ENCODE measurements at regions not wholly inside any gene's neighbourhood (a gene's known extent, or its start where the extent isn't known, plus 50 kb on each side); places are given as distances from the start of the nearest gene placed in this dataset.

GRCh38 chr7:13037216-13037615 is 349.8 kb downstream of the ARL4A start:
- no peak for DNase-seq (ENCODE audit: low read depth, low spot score)
- no peak overlapping the region for H3K4me2 ChIP-seq (ENCODE audit: control insufficient read depth, insufficient read depth)
- H3K4me3 ChIP-seq = no peak overlapping the region
- WGBS (ENCODE audit: insufficient coverage, insufficient replicate concordance, low lambda C conversion rate, missing lambda C conversion rate) = 0% methylated on average over 1 of the region's 1 CpG
- SMC1A ChIA-PET (ENCODE audit: uncharacterized antibody, unreplicated experiment) = no interaction called here
- H2AFZ ChIP-seq (ENCODE audit: control insufficient read depth, low read depth, low read length) = no peak overlapping the region
- H3K4me1 ChIP-seq (ENCODE audit: control insufficient read depth, insufficient read depth, low read length) = no peaks in the 10 kb centered on the region
- no peaks in the 10 kb centered on the region for H3K27me3 ChIP-seq (replicated peaks in 1 of 2; ENCODE audit: control insufficient read depth in 2 of 2, insufficient read depth in 2 of 2, low read length in 1 of 2)
- POLR2A ChIA-PET = no interaction called here
- no peaks in the 10 kb centered on the region for H4K20me1 ChIP-seq (ENCODE audit: control insufficient read depth, insufficient read depth)
- RAD21 ChIA-PET (ENCODE audit: unreplicated experiment) = no interaction called here
- H3K9ac ChIP-seq (ENCODE audit: control insufficient read depth, insufficient read depth, low read length) = no peak overlapping the region
- H3K79me2 ChIP-seq (ENCODE audit: control insufficient read depth, insufficient read depth, low read length) = no peaks in the 10 kb centered on the region
- no peak overlapping the region for H3K27ac ChIP-seq (ENCODE audit: control insufficient read depth, insufficient read depth)
- in situ Hi-C loops (cut with MboI) (no loop called here), intact Hi-C loops (cut with micrococcal nuclease; ENCODE audit: unreplicated experiment) (no loop called here)
- BruUV-seq (replicated peaks) = no TSS peak
- no peak for FAIRE-seq
- H3K9me3 ChIP-seq (replicated peaks; ENCODE audit: control insufficient read depth, insufficient read depth, low read length) = no peaks in the 10 kb centered on the region
- H3K36me3 ChIP-seq (ENCODE audit: control insufficient read depth in 2 of 2, insufficient read depth in 2 of 2, low read length in 1 of 2) = no peaks in the 10 kb centered on the region
- CTCF ChIA-PET = no interaction called here
- no peak for ATAC-seq
- TF ChIP-seq KAT2A (conservative IDR thresholded peaks at IDR 0.05; ENCODE audit: control insufficient read depth, low read depth, low read length) = no peak

GRCh38 chr7:13041368-13041988 is 354.0 kb downstream of the ARL4A start:
- Histone ChIP-seq H3K79me2 (ENCODE audit: control insufficient read depth, insufficient read depth, low read length) (no peaks in the 10 kb centered on the region), H3K27ac (ENCODE audit: control insufficient read depth, insufficient read depth) (no peak overlapping the region), H3K4me1 (ENCODE audit: control insufficient read depth, insufficient read depth, low read length) (no peaks in the 10 kb centered on the region), H3K36me3 (ENCODE audit: control insufficient read depth in 2 of 2, insufficient read depth in 2 of 2, low read length in 1 of 2) (no peaks in the 10 kb centered on the region), H3K4me2 (ENCODE audit: control insufficient read depth, insufficient read depth) (no peak overlapping the region), H3K9ac (ENCODE audit: control insufficient read depth, insufficient read depth, low read length) (no peak overlapping the region), H4K20me1 (ENCODE audit: control insufficient read depth, insufficient read depth) (no peaks in the 10 kb centered on the region), H3K4me3 (no peak overlapping the region), H2AFZ (ENCODE audit: control insufficient read depth, low read depth, low read length) (no peak overlapping the region), H3K9me3 (replicated peaks; ENCODE audit: control insufficient read depth, insufficient read depth, low read length) (no peaks in the 10 kb centered on the region), H3K27me3 (replicated peaks in 1 of 2; ENCODE audit: control insufficient read depth in 2 of 2, insufficient read depth in 2 of 2, low read length in 1 of 2) (no peaks in the 10 kb centered on the region)
- no peak for ATAC-seq
- BruUV-seq (replicated peaks) = no TSS peak
- 65% methylated on average over 13 of the region's 13 CpGs for WGBS (ENCODE audit: insufficient coverage, insufficient replicate concordance, low lambda C conversion rate, missing lambda C conversion rate)
- ChIA-PET POLR2A (no interaction called here), SMC1A (ENCODE audit: uncharacterized antibody, unreplicated experiment) (no interaction called here), RAD21 (ENCODE audit: unreplicated experiment) (no interaction called here), CTCF (no interaction called here)
- DNase-seq (ENCODE audit: low read depth, low spot score) = no peak
- intact Hi-C loops (cut with micrococcal nuclease; ENCODE audit: unreplicated experiment) = loop anchor here (10.0 kb wide), 1 partner anchor 213 kb away; no protein-coding TSS in a partner anchor
- FAIRE-seq = no peak
- in situ Hi-C loops (cut with MboI) = no loop called here
- TF ChIP-seq NR2F1 (conservative IDR thresholded peaks at IDR 0.05) (no peak), PBX3 (IDR thresholded peaks at IDR 0.05; ENCODE audit: insufficient replicate concordance, low read depth, low read length) (no peak), NFXL1 (IDR thresholded peaks at IDR 0.05; ENCODE audit: borderline replicate concordance) (no peak), BRCA1 (IDR thresholded peaks at IDR 0.05; ENCODE audit: low read depth, low read length) (no peak), TARDBP (IDR thresholded peaks at IDR 0.05; ENCODE audit: borderline replicate concordance) (no peak), CBFB (IDR thresholded peaks at IDR 0.05; ENCODE audit: low read depth) (no peak), CHD4 (IDR thresholded peaks at IDR 0.05) (no peak), RELB (IDR thresholded peaks at IDR 0.05; ENCODE audit: low read depth) (no peak), POLR2AphosphoS5 (IDR thresholded peaks at IDR 0.05; ENCODE audit: low read length) (no peak), TBL1XR1 (IDR thresholded peaks at IDR 0.05; ENCODE audit: low read depth, low read length) (no peak), BCLAF1 (IDR thresholded peaks at IDR 0.05) (no peak), JUND (IDR thresholded peaks at IDR 0.05; ENCODE audit: low read depth, low read length) (no peak), KAT2A (conservative IDR thresholded peaks at IDR 0.05; ENCODE audit: control insufficient read depth, low read depth, low read length) (no peak)

Data from GM12878 (cell line).